ENCODE measurements at regions not wholly inside any gene's neighbourhood (a gene's known extent, or its start where the extent isn't known, plus 50 kb on each side); places are given as distances from the start of the nearest gene placed in this dataset.

DNA sequence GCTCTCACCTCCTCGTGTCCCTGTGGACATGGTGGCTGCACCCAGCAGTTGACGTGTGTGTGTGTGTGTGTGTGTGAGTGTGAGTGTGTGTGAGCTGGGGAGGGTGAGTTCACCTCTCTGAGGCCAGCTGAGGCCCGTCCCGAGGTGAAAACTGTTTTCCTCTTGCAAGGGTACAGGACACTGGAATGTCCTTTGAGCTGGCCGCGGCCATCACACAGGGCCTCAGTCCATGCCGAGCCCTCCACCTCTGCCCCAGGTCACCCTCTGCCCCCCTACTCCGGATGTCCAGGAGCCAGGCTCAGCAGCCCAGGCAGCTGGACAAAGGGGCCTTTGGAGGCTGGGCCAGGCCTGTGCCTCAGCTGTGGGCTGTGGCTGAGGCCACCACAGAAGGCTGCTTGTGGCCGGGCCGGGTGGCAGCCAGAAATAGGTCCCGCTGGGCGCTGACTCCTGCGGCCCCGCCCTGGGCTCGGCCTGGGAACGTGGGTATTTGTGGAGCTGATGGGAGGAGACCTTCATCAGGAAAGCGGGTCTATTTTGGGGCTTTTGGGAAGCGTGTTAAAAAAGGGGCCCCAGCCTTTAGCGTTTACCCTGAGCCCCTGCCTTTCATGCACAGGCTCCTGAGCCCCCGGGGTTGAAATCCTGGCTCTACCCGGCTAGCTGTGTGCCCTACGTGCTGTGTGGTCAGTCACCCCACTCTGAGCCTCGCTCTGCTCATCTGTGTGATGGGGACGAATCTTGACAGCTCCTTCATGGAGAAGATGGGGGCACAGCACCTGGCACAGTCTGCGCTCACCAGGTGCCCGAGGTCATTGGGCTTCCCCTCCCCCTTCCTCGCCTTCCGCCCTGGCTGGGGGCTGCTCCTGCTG lies 75.1 kb upstream of the IER5L start:
- TF ChIP-seq CTCF (IDR thresholded peaks at IDR 0.05; ENCODE audit: low read depth, low read length, missing input control) (no peak), TAF1 (conservative IDR thresholded peaks at IDR 0.05) (no peak), JUND (IDR thresholded peaks at IDR 0.05) (no peak), GABPA (IDR thresholded peaks at IDR 0.05 in 1 of 2, conservative IDR thresholded peaks at IDR 0.05 in 1 of 2) (no peak), MAX (IDR thresholded peaks at IDR 0.05) (no peak), RAD21 (IDR thresholded peaks at IDR 0.05) (no peak), YY1 (IDR thresholded peaks at IDR 0.05) (no peak)
- TF ChIP-seq, protein P1, sequence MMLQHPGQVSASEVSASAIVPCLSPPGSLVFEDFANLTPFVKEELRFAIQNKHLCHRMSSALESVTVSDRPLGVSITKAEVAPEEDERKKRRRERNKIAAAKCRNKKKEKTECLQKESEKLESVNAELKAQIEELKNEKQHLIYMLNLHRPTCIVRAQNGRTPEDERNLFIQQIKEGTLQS (IDR thresholded peaks at IDR 0.05) = no peak
